ENCODE measurements at regions not wholly inside any gene's neighbourhood (a gene's known extent, or its start where the extent isn't known, plus 50 kb on each side); places are given as distances from the start of the nearest gene placed in this dataset.

GRCh38 chr1:221109930-221110329 lies 230.7 kb downstream of the HLX start:
- no peak for DNase-seq

- DNase-seq = no peak
These were observed 237.9 kb downstream of the HLX start for GRCh38 chr1:221117133-221117532.

GRCh38 chr1:221117548-221117951 lies 238.3 kb downstream of the HLX start:
- no peak for DNase-seq

- DNase-seq = no peak
These were observed 239.1 kb downstream of the HLX start for GRCh38 chr1:221118176-221118937.

- no peak for DNase-seq
These were observed 239.7 kb downstream of the HLX start for GRCh38 chr1:221118938-221119320.

GRCh38 chr1:221122501-221122900 lies 243.3 kb downstream of the HLX start:
- DNase-seq = no peak

GRCh38 chr1:221125976-221126375 lies 246.7 kb downstream of the HLX start:
- no peak for DNase-seq

GRCh38 chr1:221137666-221138065 lies 258.4 kb downstream of the HLX start:
- DNase-seq = no peak

- no peak for DNase-seq
These were observed 259.3 kb downstream of the HLX start for GRCh38 chr1:221138516-221138915.

- DNase-seq = no peak
These were observed 260.7 kb downstream of the HLX start for GRCh38 chr1:221139991-221140390.

GRCh38 chr1:221141096-221141495 lies 261.9 kb downstream of the HLX start:
- DNase-seq = no peak

GRCh38 chr1:221141606-221142285 lies 262.5 kb downstream of the HLX start:
- DNase-seq = no peak

- DNase-seq = no peak
These were observed 269.4 kb downstream of the HLX start for GRCh38 chr1:221148660-221149059.

- no peak for DNase-seq
These were observed 269.9 kb downstream of the HLX start for GRCh38 chr1:221149111-221149510.

- no peak for DNase-seq
These were observed 270.4 kb downstream of the HLX start for GRCh38 chr1:221149555-221150075.

GRCh38 chr1:221150996-221151395 lies 271.8 kb downstream of the HLX start:
- DNase-seq = no peak

GRCh38 chr1:221154932-221155331 lies 275.7 kb downstream of the HLX start:
- DNase-seq = no peak

- no peak for DNase-seq
These were observed 278.0 kb downstream of the HLX start for GRCh38 chr1:221157026-221157761.

- DNase-seq = no peak
These were observed 280.4 kb downstream of the HLX start for GRCh38 chr1:221159608-221160007.

GRCh38 chr1:221161571-221162041 lies 282.4 kb downstream of the HLX start:
- no peak for DNase-seq

GRCh38 chr1:221162352-221162751 lies 283.1 kb downstream of the HLX start:
- DNase-seq = no peak

GRCh38 chr1:221162939-221163338 lies 283.7 kb downstream of the HLX start:
- no peak for DNase-seq

- no peak for DNase-seq
These were observed 284.8 kb downstream of the HLX start for GRCh38 chr1:221164029-221164428.

All from stimulated activated CD4-positive, alpha-beta T cell treated with anti-CD3 and anti-CD28 coated beads, Interleukin-4, amount 100 ng/mL, for 24 hours (primary cell).